HG02623 (cell line): ENCODE measurements at regions not wholly inside any gene's neighbourhood (a gene's known extent, or its start where the extent isn't known, plus 50 kb on each side); places are given as distances from the start of the nearest gene placed in this dataset.
"Not testable (repeated sequence)": the region's sequence is repeated elsewhere in the genome, so short reads cannot be mapped to it uniquely, and the experiment has no call there.

Source experiments
- ATAC-seq: cut with Tn5 transposase; IDR thresholded peaks from one replicate; pipeline ENCODE4 v1.9.1; 2021; ENCODE audit warnings: moderate library complexity; ENCODE audit not compliant: unreplicated experiment

- no peak for ATAC-seq
These were observed 137.4 kb upstream of the GRB10 start for GRCh38 chr7:50920031-50920635.

- no peak for ATAC-seq
These were observed 132.9 kb upstream of the GRB10 start for GRCh38 chr7:50915621-50916020.

GRCh38 chr7:50914460-50914859, 131.8 kb upstream of the GRB10 start:
- ATAC-seq = no peak

- no peak for ATAC-seq
These were observed 126.1 kb upstream of the GRB10 start for GRCh38 chr7:50908628-50909290.

GRCh38 chr7:50898604-50899477, 116.1 kb upstream of the GRB10 start:
- not testable (repeated sequence) for ATAC-seq

GRCh38 chr7:50887061-50887460, 104.4 kb upstream of the GRB10 start:
- not testable (repeated sequence) for ATAC-seq

- ATAC-seq = no peak
These were observed 89.7 kb upstream of the GRB10 start for GRCh38 chr7:50872437-50872836.

GRCh38 chr7:50869108-50869725, 86.5 kb upstream of the GRB10 start:
- no peak for ATAC-seq

- no peak for ATAC-seq
These were observed 85.9 kb upstream of the GRB10 start for GRCh38 chr7:50868426-50869100.

GRCh38 chr7:50867034-50867356, 84.3 kb upstream of the GRB10 start:
- no peak for ATAC-seq

- no peak for ATAC-seq
These were observed 83.8 kb upstream of the GRB10 start for GRCh38 chr7:50866343-50867033.

GRCh38 chr7:50865450-50865849, 82.8 kb upstream of the GRB10 start:
- ATAC-seq = no peak

- no peak for ATAC-seq
These were observed 82.0 kb upstream of the GRB10 start for GRCh38 chr7:50864694-50865093.

GRCh38 chr7:50863053-50863452, 80.4 kb upstream of the GRB10 start:
- ATAC-seq = no peak

- no peak for ATAC-seq
These were observed 79.6 kb upstream of the GRB10 start for GRCh38 chr7:50862302-50862701.

GRCh38 chr7:50860598-50860997, 77.9 kb upstream of the GRB10 start:
- ATAC-seq = no peak

GRCh38 chr7:50860174-50860573, 77.5 kb upstream of the GRB10 start:
- ATAC-seq = no peak

GRCh38 chr7:50858528-50859245, 76.0 kb upstream of the GRB10 start:
- ATAC-seq = no peak

GRCh38 chr7:50857804-50858489, 75.3 kb upstream of the GRB10 start:
- ATAC-seq = no peak
